ENCODE measurements at regions not wholly inside any gene's neighbourhood (a gene's known extent, or its start where the extent isn't known, plus 50 kb on each side); places are given as distances from the start of the nearest gene placed in this dataset.
"Not testable (repeated sequence)": the region's sequence is repeated elsewhere in the genome, so short reads cannot be mapped to it uniquely, and the experiment has no call there.

DNA sequence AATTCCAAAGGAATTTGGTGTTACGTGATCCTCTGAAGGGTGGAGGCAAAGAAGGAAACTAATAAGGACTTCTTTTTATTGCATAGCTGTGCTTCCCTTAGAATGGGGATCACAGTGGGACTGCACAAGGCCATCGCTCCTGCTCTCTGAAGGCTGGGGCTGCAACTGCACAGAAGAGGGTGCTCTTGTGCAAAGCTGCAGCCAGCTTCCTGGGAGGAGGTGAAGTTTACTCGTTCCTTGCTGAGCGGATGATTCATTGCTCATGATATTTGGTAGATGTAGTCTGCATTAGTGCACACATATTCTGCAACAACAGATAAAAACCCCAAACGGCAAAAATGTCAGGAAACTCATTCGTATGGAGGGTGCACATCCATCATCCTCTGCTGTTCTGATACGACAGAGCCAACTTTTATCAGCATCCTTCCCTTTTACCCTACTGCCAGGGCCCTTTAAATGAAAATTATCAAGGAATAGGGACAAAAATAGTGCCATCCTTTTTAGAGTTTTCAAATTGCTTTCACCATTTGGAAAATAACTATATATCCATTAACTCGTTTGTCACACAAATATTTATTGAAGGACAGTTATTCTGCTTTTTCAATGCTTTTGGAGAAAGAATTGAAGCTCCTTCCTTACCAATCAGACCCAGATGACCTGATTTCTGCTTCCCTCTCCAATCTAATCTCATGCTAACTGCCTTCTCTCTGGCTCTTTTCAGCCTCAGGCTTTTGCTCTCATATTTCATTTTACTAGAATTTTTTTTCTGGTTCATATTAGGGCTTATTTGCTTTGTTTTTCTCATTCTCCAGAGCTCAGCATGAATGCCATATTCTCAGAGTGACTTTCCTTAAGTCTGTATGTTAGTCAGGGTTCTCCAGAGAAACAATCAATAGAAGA lies 263.6 kb downstream of the DUSP10 start:
- peak; percentile 47 for DNase-seq

DNA sequence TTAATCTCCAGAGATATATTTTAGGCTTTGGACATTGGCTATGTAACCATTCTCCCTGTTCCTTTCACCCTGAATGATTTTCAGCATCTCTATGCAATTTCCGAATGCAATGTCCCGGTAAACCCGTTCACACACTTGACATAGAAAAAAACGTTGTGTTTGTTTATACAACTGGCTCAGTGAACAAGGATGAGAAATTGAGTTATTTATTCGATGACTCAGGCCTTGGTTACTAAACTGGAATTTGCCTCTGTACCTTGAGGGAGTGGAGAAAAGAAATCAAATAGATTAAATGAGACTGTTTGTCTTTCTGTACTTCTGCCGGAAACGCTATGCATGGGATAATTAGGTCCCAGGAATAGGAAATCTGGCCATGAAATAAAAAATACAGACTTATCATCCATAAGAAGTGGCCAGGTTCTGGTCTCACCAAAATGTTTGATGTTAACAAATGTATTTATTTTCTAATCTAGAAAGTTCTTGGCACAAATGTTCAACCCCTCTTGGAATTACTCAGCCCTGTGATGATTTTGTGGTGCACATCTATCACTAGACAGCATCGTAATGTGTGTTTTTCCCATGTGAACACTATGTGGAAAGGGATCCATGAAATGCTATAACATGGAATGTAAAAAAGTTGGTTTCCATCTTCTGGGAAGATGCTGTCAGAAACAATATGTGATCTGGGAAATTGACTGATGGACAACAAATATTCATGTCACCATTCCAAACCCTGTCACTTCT lies 253.9 kb downstream of the DUSP10 start:
- DNase-seq: no peak

DNA sequence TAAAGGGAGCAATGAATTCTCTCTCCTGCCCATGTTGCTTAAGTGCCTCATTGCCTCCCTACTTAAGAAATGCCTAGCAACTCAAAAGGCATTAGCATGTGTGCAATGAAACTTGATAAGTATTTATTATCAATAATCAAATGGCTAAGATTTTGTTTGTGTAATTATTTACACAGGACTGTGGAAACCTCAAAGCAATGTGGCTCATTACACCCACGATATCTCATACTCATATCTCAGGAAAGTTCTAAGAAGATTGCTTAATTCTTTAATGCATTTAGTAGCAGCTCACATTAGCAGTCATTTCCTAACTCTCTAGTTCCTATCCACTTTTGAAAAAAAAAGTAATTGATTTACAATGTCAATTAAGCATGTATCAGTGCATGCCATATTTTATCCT lies 253.3 kb downstream of the DUSP10 start:
- no peak for DNase-seq

DNA sequence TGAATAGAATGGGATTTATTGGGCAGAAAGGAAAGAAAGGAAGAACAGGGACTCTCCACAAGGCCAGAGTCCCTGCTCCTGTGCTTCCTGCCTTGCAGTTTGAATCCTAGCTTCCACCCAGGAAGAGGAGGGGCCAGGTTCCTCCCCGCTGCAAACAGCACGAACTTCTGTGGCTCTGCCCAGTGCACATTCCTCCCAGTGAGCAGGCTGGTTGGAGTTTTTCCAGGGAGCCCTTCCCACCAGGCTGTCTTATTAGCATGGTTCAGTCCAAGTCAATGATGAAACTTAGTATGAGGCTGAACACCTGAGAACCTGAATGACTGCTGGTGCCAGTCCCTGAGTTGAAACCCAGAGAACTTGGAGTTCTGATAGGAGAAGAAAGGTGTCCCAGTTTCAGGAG lies 247.2 kb downstream of the DUSP10 start:
- DNase-seq: no peak

DNA sequence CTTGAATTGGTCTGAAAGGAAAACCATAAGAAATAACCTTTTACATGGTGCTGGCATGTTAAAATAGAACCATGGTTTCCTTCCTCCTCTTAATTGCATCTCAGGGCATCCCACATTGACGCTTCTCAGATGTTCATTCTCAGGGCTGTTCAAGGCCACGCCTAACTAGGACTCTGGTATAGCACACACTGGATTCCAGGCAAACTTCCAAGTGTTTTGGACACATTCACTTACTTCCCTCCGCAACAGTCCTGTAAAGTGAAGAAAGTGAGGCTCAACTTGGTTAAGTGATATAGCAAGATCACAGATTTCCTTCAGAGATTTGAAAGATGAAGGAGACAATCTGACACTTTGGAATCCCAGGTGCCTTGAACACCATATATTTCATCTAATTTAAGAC lies 244.8 kb downstream of the DUSP10 start:
- DNase-seq: no peak

DNA sequence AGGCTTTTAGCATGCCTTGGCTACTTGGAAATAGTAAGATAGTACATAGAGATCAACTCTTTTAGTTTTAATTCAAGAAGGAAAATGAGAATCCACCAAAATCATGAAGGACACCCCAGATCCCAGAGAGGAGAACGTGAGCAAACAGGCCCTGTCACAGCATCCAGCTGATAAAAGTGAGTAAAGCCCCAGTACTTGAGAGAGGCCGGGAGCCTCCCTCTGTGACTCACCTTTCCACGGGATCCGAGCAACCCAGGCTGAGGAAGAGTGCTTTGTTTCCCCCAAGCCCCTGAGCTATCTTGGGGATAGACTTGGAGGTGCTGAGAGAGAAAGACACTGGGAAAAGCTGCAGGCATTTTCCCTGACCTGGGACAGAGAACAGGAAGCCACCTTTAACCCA lies 238.6 kb downstream of the DUSP10 start:
- no peak for DNase-seq

DNA sequence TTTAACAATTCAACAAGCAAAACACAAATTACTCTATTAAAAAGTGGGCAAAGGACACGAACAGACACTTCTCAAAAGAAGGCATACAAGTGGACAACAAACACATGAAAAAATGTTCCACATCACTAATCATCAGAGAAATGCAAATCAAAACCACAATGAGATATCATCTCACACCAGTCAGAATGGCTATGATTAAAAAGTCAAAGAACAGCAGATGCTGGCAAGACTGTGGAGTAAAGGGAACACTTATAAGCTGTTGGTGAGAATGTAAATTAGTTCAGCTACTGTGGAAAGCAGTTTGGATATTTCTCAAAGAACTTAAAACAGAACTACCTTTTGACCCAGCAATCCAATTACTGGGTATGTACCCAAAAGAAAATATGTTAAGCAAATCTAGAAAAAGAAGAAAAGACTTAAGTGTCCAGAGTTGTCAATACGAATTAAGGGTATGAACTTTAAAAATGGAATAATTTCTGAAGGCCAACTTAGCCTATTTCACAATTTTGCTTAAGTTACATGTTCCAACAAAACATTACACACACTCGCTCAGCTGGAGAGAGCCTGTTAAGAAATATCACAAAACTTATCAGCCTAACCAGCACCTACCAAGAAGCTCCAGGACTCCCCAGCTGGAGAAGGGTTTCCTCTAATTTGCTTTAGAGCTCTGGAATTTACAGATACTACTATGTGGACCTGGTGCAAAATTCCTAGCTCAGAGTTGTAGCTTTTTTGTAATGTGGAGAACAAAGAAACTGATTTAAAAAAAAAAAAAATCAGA lies 232.1 kb downstream of the DUSP10 start:
- no peak for DNase-seq

DNA sequence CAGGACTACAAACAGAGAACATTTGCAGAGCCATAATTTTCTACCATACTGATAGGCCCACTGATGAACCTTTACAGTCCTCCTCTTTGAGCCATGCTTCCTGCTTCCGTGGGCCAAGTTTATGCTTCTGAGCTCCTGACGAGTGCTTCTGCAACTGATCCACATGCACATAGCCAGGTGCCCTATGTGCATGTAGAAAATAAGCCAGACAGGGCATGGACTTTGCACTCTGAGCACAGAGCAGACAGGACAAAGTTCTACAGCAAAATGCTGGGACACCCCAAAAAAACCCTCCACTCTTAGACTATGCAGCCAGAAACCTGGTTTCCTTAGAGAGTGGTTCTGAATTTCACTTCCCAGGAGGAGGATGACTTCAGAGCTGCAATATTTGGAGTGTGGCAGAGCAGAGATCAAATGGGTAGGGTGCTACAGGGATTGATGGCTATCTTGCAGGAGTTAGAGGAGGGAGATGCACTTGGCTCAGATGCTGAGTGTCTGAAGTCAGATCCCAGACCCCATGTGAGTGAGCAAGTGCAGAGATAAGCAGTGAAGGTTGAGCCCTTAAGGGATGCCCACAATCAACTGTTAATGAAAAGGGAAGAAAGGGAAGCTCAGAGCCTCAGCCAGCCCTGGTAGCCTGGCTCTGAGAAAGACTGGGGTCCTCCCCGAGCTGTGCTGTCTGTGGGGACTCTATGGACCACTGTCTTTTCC lies 230.9 kb downstream of the DUSP10 start:
- no peak for DNase-seq

DNA sequence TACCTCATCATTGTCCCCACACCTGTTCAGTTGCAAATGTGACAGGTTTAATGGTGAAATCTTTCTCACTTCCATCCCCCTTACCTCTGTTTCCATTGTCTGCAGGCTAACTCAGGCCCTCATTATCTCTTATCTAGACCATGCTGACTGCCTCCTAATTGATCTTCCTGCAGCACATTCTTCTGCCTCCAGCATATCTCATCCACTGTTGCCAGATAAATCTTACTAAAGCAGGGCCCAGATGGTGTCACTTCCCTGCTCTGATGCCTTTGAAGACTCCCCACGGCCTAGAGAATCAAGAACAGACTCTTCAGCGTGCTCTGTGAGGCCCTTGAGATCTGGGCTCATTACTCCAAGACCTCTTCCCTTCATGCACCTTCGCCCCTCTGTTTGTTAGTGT lies 230.1 kb downstream of the DUSP10 start:
- DNase-seq: peak; percentile 2

DNA sequence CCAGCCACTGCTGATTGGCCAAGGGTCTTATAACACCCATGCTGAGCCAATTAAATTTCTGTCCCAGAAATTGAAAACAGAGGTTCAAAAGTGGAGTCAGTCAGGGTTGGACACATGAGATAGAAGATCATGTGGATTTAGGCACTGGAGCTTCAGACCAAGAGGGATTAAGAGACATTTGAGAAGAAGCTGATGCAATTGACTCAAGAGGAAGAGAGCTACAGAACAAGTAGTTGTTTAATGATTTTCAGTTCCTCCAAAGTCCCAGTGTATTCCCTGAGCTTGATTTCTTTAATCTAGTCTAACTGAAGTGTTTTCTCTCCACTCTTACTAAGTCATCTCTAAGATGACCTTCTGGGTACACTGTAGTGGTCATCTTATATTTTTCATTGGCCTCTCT lies 227.1 kb downstream of the DUSP10 start:
- no peak for DNase-seq

DNA sequence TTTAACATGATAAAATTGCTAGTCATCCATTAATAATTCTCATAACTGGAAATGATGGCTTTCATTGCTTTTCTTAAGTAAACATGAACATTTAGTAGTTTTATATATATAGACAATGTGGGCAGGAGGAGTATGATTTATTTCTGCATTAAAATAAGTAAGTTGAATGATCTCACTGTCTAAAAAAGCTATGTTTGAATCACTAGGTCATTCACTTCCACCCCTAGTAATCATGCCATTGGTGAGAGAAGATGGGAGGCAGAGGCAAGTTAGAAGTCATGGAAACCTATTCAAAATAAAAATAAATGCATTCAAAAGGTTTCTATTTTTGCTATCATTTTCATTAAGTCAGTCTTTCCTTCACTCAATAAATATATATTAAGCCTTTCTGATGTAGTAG lies 226.4 kb downstream of the DUSP10 start:
- DNase-seq: no peak

DNA sequence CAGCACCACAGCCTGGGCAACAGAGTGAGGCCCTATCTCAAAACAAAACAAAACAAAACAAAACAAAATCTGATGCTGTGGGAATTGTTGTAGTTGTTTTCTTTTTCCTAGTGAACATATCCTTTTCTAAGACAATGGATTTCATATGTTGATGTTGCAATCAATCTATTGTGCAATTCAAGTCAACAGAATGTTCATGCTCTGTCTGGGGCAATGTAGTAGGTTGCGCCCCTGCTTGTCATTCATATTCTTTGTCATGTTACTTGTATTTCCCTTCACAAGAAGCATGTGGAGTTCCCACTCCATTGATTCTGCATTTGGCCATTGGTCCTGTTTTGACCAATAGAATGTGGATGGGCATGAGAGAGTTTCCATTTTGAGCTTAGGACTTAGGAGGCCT lies 223.9 kb downstream of the DUSP10 start:
- no peak for DNase-seq

DNA sequence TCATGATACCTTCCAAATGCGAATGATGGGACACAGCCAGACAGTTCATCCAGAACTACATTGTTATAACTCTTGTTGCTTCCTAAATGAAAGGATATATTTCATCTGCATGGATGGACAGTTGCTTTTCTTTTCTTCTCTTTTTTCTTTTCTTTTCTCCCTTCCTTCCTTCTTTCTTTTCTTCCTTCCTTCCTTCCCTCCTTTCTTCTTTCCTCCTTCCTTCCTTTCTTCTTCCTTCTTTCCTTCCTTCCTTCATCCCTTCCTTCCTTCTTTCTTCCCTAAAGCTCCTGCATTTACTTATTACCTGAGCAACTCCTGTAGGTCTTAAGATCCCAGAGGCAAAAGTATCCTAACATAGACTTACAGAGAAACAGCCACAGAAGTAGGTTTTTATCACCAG lies 221.6 kb downstream of the DUSP10 start:
- no peak for DNase-seq

DNA sequence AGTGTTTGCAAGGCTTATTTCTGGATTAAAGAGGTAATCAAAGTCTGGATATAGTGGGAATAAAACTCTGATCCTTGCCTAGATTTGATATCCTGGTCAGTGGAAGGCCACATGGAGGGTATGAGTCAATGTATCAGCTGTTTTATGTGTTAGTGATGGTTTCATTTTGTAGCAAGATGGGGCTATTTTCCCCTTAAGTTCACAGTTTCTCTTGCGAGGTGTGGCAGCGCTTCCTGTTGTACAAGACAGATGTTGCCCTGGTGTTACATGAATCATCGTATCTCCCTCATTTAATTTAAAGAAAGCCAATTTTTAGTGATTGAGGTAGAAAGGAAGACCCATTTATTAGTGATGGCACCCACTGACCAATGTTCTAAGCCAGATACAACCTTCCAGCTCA lies 220.2 kb downstream of the DUSP10 start:
- DNase-seq: no peak

DNA sequence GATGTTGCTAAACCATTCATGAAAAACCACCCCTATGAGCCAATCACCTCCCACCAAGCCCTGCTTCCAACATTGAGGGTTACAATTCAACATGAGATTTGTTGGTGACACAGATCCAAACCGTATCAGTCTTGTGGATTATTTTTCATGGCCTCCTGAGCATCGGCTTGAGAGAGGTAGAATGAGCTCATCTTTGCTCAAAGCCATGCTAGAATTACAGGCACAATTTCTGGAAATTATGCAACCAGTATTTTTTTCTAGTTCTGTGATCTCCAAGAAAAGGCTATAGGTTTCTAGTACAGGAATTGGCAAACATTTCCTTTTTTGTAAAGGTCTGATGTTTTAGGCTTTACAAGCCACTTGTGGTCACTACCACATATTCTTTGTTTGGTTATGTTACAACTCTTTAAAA lies 219.4 kb downstream of the DUSP10 start:
- no peak for DNase-seq

DNA sequence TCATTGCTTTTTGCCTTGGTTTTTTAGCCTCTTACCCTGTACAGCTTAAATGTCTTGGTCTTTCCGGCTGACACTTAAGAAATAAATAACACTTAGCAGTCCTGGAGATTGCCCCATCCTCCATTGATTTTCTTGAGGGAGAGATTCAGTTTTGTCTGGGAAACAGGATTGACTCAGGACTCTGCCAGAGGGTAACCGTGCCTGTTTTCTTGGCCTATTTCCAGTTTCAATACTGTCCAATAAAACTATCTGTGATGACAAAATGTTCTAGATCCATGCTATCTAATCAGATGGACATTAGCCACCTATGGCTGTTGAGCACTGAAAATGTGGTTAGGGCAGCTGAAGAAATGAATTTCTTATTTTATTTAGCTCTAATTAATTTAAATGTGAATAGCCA lies 216.1 kb downstream of the DUSP10 start:
- DNase-seq: no peak

DNA sequence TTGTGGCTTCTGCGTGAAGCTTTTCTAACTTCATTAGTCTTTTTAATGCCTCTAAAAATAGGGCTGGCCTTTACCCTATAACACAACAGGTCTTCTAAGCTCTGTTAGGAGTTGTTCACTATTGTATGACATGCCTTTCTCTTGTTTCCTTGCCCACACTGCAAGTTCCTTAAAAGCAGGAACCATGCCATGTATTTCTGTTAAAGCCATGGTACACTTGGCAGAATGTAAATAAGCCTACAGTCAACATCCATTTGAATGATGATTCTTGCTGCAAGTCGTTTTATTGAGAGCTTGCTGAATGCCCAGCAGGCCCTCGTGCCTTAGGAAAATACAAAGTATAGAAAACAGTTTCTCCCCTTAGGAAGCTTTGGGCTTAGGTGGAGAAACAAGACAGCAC lies 214.6 kb downstream of the DUSP10 start:
- DNase-seq: no peak

DNA sequence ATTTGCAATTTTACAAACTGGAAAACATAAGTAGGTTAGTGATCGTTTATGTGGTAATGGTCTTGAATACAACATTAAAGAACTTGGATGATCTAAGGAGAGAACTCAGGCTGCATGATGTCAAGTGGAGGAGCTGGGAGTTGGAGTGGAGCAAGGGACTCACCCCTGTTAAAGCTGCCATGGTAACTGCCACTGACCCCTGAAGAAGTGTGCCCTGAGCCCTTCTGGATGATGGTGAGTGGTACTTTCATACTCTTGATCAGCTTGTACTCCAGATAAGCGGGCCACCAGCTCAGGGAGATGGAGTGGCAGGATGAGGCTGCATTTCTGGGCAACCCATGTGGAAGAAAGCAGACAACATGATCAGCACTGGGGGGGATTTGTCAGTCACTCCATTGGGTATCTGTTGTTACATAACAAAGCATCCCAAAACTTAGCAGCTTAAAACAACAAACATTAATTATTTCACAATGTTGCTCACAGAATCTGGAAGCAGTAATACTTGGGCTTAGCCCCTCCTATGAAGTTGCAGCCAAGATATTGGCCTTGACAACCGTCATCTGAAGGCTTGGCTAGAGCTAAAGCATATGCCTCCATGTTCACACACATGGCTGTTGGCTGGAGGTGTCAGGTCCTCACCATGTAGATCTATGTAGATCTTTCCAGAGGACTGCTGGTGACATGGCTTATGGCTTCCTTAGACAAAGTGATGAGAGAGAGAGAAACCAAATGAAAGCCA lies 213.8 kb downstream of the DUSP10 start:
- no peak for DNase-seq

DNA sequence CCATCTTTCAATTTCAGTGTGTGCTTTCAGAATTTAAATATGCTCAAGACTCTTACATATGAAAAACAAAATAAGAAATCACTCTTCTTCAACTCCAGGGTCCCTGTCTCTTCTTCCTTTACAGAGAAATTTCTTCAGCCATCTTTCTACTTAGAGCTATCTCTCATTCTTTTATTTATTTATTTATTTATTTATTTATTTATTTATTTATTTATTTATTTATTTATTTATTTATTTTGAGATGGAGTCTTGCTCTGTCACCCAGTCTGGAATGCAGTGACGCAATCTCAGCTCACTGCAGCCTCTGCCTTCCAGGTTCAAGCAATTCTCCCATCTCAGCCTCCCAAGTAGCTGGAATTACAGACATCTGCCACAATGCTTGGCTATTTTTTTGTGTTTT lies 211.7 kb downstream of the DUSP10 start:
- DNase-seq: not testable (repeated sequence)

DNA sequence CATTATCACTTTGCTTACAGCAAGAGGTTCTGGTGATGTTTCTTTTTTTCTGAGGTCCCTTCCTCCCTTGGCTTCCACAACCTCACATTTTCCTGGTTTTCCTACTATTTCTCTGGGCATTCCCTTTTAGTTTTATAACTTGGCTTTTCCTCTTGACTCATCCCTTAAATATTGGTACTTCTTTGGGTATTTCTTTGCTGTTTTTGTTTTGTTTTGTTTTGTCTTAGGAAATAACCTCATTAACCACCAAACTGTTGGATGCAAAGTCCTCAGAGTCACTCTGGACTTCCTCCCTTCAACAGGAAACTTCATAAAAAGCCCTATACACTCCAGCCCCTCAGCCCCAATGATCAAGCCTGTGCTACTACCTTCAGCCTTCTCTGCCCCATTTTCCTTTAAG lies 211.1 kb downstream of the DUSP10 start:
- no peak for DNase-seq

DNA sequence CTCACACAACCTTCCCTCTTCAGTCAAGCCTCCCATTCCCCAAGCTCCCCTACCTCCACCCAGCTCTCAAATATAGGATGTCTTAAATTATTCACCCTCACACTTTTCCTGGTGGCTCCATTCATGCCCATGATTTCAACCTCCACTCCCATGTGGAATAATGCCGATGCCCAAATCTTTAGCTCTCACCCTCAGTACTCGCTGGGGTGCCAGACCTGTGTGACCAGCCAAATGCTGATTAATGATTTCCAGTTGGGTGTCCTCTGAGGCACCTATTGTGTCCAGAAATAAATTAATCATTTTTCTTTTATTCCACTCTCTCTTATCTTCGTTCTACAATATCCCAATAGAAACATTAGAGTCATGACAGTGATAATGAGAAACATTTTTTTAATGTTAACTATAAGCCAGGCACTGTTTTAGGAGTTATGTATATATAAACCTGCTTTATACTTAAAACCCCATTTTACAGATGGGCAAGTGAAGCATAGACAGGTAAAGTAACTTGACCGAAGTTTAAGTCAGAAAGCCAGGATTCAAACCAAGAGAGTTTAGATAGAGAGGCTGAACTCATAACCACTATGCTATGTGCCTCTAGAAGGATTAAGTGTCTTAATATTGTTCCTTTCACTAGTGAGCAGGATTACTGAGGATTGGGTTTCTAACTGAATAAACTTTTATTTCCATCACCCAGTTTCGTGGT lies 209.7 kb downstream of the DUSP10 start:
- DNase-seq: no peak

DNA sequence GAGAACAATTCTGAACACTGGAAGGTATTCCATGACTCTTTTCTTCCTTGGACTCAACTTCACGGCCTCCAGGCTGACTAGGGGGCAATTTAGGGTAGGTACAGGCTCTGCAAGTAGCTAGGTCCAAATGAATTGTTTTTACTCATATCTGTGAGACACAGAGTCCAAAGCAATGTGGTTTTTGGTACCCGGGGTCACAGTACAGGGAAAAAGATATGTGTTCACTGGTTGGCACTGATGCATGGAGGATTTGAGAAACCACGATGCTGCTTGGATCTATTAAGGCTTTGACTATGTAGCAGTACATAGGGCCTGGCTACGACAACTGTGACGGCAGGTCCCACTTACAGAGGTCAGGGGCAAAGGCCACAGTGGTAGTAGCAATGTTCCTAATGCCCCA lies 200.6 kb downstream of the DUSP10 start:
- no peak for DNase-seq

Measured in hematopoietic multipotent progenitor cell treated with erythropoietin and hydrocortisone succinate and interleukin-3 and kit ligand, for 8 days (in vitro differentiated cells).